ENCODE measurements at regions not wholly inside any gene's neighbourhood (a gene's known extent, or its start where the extent isn't known, plus 50 kb on each side); places are given as distances from the start of the nearest gene placed in this dataset.
"Not testable (repeated sequence)": the region's sequence is repeated elsewhere in the genome, so short reads cannot be mapped to it uniquely, and the experiment has no call there.

DNA sequence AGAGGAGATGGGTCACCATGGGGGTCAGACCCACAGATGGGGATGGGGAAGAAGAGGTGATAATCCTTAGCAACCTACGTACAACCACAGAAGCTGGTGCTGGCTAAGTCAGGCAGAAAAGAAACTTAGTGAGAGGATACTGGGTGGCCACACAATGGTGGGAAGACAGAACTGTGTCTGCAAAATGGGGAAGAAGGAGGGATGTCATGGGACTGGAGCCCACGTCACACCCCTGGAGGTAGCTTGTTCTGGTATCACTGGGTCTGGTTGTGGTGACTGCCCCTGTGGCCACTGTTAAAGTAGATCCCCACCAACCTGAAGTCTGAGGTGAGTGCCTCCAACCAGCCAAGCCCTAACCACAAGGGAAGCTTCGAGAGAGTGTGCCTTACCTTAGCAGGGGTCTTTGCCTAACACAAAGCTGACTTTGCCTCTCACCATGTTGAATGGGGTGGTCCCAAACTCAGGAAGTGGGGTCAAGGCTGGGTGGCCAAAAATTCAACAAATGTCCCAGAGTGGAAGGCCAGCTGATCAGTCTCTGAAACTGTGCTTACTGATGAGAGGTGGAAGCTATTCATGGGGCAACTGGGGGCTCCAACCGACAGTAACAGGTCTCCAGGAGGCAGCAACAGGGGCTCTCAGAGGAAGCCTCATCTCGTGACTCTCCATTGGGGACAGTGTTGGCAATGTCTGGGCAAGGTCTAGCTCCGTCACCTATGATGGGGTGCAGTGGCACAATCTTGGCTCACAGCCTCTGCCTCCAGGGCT lies 64.8 kb upstream of the SLC1A4 start:
- DNase-seq, result no peak
- intact Hi-C loops (cut with DNase I), result loop anchor here (10.0 kb wide), 1 partner anchor 60 kb away; the partner anchor contains the start of gene SLC1A4

GRCh38 chr2:64925930-64926722 lies 63.1 kb upstream of the SLC1A4 start:
- not testable (repeated sequence) for DNase-seq
- intact Hi-C loops (cut with DNase I), result loop anchor here (10.0 kb wide), 1 partner anchor 59 kb away; the partner anchor contains the start of gene SLC1A4

- peak in 1 of 10 donors; percentile 39 for DNase-seq
- intact Hi-C loops (cut with DNase I), result loop anchor here (10.0 kb wide), 1 partner anchor 56 kb away; the partner anchor contains the start of gene SLC1A4
These were observed 60.4 kb upstream of the SLC1A4 start for GRCh38 chr2:64928813-64929212.

DNA sequence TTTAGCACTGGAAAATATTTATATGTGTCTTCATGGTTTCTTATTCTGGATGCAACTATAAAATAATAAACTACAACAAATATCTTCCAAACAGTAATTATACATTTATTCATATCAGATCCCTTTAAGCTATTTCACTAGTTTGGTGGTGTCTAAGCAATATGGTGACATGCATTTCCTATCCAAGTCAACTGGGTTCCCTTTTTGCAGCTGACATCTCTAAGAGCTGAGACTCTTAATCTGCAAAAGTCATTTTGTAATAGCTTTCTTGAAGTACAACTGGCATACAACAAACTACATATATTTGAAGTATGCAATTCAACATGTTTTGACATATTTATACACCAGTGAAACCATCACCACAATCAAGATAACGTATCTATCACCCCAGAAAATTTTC lies 59.9 kb upstream of the SLC1A4 start:
- DNase-seq, result no peak
- intact Hi-C loops (cut with DNase I), result loop anchor here (10.0 kb wide), 1 partner anchor 55 kb away; the partner anchor contains the start of gene SLC1A4

- intact Hi-C loops (cut with DNase I), result no loop called here
These were observed 58.9 kb upstream of the SLC1A4 start for GRCh38 chr2:64930258-64930671.

DNA sequence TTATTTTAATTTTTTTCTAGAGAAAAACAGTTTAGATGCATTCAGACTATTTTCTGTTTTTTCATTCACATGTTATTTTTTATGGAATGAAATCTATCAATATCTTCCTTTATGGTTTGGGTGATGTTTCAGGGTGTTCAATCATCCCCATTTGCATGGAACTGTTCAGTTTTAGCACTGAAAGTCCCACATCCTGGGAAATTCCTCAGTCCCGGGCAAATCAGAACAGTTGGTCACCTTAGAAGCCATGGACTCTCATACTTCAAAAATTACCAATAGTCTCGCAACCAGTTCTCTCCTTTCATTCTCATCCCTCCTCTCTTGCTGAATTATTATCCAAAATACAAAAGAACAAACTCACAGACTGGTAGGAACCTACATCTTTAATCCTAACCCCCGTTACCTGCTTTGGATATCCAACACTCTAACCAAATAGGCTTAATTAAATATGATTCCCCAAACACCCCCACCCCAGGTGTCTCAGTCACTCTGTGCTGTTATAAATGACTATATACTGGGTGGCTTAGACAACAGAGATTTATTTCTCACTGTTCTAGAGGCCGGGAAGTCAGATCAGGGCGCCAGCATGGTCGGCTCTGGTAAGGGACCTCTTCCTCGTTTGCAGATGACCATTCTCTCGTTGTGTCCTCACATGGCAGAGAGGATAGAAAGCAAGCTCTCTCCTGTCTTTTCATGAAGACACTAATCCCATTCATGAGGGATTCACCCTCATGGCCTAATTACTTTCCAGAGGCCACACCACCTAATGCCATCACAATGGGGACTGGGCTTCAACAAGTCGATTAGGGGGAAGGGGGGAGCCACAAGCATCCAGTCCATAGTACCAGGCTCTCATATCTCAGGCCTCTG lies 57.7 kb upstream of the SLC1A4 start:
- intact Hi-C loops (cut with DNase I), result no loop called here
- DNase-seq, result no peak

More at GRCh38 chr2:64930258-64930671, 58.9 kb upstream of the SLC1A4 start:
- DNase-seq, result no peak

GRCh38 chr2:64932116-64932370 lies 57.2 kb upstream of the SLC1A4 start:
- intact Hi-C loops (cut with DNase I), result no loop called here
- DNase-seq, result no peak

GRCh38 chr2:64932371-64933216 lies 56.6 kb upstream of the SLC1A4 start:
- intact Hi-C loops (cut with DNase I), result no loop called here

GRCh38 chr2:64934530-64934929 lies 54.7 kb upstream of the SLC1A4 start:
- DNase-seq, result no peak
- intact Hi-C loops (cut with DNase I), result no loop called here

More at GRCh38 chr2:64932371-64933216, 56.6 kb upstream of the SLC1A4 start:
- DNase-seq, result no peak

GRCh38 chr2:64936809-64937208 lies 52.4 kb upstream of the SLC1A4 start:
- no peak for DNase-seq
- intact Hi-C loops (cut with DNase I), result no loop called here

- DNase-seq; intact Hi-C loops (cut with DNase I): not testable (repeated sequence)
These were observed 51.9 kb upstream of the SLC1A4 start for GRCh38 chr2:64937314-64937686.

DNA sequence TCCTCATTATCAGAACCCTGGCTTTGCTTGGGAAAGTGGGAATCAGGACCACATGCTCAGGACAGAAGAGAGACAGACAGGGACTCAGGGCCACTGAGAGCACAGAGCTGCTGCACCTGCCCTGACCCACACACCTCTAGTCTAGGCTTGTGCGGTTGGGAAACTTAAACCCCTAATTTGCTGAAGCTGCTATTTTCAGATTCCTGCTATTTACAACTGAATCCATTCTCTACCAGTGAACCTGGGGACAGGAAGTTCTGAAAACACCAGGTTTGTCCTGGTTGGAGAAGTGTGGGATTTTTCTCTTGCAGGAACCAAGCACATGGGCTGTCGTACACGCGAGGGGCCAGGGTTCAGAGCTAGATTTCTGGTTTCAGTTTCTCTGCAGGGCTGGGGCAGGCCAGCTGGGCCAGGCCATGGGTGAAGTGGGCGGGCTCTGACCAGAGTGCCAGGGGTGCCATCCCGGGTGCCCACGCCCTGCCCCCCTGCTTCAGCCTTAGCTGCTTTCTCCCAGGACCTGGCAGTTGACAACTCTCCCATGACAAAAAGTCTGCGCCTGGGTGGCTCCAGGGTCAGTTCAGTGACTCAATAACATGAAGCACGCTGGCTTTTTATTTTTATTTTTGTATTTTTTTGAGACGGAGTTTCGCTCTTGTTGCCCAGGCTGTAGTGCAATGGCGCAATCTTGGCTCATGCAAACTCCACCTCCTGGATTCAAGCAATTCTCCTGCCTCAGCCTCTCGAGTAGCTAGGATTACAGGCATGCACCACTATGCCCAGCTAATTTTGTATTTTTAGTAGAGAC lies 51.3 kb upstream of the SLC1A4 start:
- intact Hi-C loops (cut with DNase I), result no loop called here
- DNase-seq, result peak in 2 of 10 donors; percentile 62 to 78

DNA sequence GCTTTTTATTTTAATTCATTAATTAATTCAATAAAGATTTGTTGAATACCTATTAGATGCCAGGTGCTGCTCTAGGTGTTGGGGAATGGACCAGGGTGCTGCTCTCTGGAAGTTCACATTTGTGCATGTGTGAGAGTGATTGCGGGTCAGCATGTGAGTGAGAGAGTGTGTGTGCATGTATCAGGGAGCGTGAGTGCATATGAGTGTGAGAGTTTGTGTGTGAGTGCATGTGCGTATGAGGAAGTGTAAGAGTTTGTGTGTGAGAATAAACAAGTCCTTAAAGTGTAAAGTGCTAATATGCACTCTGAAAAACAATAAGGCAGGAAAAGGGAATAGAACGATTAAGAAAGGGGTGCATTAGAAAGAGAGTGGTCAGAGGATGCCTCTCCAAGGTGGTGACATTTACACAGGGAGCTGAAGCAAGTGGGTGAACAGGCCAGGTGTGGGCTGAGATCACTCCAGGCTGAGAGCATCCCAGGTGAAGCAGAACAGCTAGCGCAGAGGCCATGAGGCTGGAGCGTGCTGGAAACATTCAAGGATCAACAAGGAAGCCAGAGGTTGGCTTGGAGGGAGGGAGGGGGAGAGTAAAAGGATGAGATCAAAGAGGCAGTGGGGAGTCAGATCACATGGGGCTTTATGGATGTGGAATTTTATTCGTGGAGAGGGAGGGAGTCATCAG lies 50.5 kb upstream of the SLC1A4 start:
- intact Hi-C loops (cut with DNase I), result no loop called here
- DNase-seq, result no peak

DNA sequence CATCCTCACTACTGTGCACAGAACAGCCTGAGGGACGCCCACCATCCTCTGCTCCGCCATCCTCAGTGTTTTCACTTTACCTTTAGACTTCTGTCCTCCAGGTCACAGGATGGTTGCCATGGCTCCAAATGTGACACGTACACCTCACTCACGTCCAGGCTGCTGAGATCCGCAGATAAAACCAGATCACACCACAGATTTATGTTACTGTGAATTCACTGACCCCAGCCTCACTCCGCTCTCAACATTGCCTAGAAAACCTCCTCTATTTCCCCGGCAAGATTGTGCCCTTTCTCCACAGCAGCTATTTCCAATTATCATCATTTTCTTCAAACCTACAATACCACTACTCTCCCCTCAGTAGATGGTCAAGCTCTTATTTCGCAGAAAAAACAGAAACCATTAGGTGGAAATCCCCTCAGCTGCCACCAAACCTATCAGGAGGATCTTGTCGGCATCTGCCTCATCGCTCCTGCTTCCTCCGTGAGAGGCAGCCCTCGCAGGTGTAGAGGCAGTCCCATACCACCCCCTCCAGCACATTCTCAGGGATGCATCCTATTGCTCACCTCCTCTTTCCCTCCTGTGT lies 49.8 kb upstream of the SLC1A4 start:
- intact Hi-C loops (cut with DNase I), result no loop called here
- DNase-seq, result no peak
